H1 (cell line): ENCODE measurements at regions not wholly inside any gene's neighbourhood (a gene's known extent, or its start where the extent isn't known, plus 50 kb on each side); places are given as distances from the start of the nearest gene placed in this dataset.
A peak's percentile ranks its signal among the peaks of the same experiment; 100 is the strongest.

ENCODE experiments used
- CTCF ChIA-PET: fragments of 300-600 bp; sonication (Branson Sonifier 250); formaldehyde crosslinking; loops from one replicate; lab custom pipeline; 2021; ENCODE audit not compliant: partially characterized antibody; lab: Charles Lee
- POLR2A ChIA-PET: fragments of 300-600 bp; sonication (Branson Sonifier 250); formaldehyde crosslinking; loops from one replicate; lab custom pipeline; 2021; ENCODE audit warnings: inconsistent platforms; ENCODE audit not compliant: partially characterized antibody; lab: Charles Lee
- DNase-seq, 2 experiments: peaks; one replicate each; pipeline versions ENCODE4 v3.0.0 to v3.0.0-alpha.2; 2010 to 2022; ENCODE audit warnings: low spot score in 2 of 2, low read depth in 1 of 2, mixed read lengths in 1 of 2
- FAIRE-seq: peaks from 2 replicates; lab custom pipeline; 2011; peaks lifted over from hg19 to GRCh38; lab: Jason Lieb, UNC
- H2AFZ ChIP-seq: 2 replicates; pipeline ENCODE4 v1.8.1; 2012; ENCODE audit warnings: low read length, inconsistent platforms
- H2AK5ac ChIP-seq: 2 replicates; pipeline ENCODE4 v1.6.1; 2013; ENCODE audit warnings: low read depth, low read length
- H2BK120ac ChIP-seq: replicated peaks from 2 replicates; pipeline ENCODE3; 2013; ENCODE audit warnings: low read depth, low read length, inconsistent platforms
- H2BK12ac ChIP-seq: 2 replicates; pipeline ENCODE4 v1.6.1; 2013; ENCODE audit warnings: low read depth, low read length
- H2BK15ac ChIP-seq: 2 replicates; pipeline ENCODE4 v1.6.1; 2013; ENCODE audit warnings: low read length
- H2BK20ac ChIP-seq: 2 replicates; pipeline ENCODE4 v1.6.1; 2013; ENCODE audit warnings: low read length
- H2BK5ac ChIP-seq: 2 replicates; pipeline ENCODE4 v1.6.1; 2013; ENCODE audit warnings: low read depth, low read length
- H3K14ac ChIP-seq: 2 replicates; pipeline ENCODE4 v1.6.1; 2013; ENCODE audit warnings: inconsistent platforms; ENCODE audit not compliant: insufficient read length
- H3K18ac ChIP-seq: 2 replicates; pipeline ENCODE4 v1.6.1; 2013; ENCODE audit warnings: low read length; ENCODE audit errors: extremely low read depth
- H3K23ac ChIP-seq: 2 replicates; pipeline ENCODE4 v1.6.1; 2013; ENCODE audit warnings: inconsistent platforms; ENCODE audit not compliant: insufficient read length
- H3K23me2 ChIP-seq: 2 replicates; pipeline ENCODE4 v1.6.1; 2013; ENCODE audit warnings: low read depth, low read length
- H3K27ac ChIP-seq: 2 replicates; pipeline ENCODE4 v1.6.1; 2011; ENCODE audit warnings: low read depth, low read length, inconsistent platforms
- H3K27me3 ChIP-seq, 4 experiments: replicated peaks in 1 of 4; 1 replicate in 1 of 4; 2 replicates in 3 of 4; pipeline versions ENCODE4 v1.6.1 to v1.8.1; 2011 to 2013; ENCODE audit warnings: low read length in 3 of 4, mild to moderate bottlenecking in 3 of 4, inconsistent platforms in 2 of 4, mixed read lengths in 2 of 4, moderate library complexity in 1 of 4; ENCODE audit not compliant: control insufficient read depth in 3 of 4, insufficient read depth in 3 of 4; ENCODE audit errors: extremely low read depth in 1 of 4
- H3K36me3 ChIP-seq, 4 experiments: 2 replicates each; pipeline versions ENCODE4 v1.6.1 to v1.8.1; 2011 to 2013; ENCODE audit warnings: mild to moderate bottlenecking in 4 of 4, low read length in 3 of 4, moderate library complexity in 2 of 4, control low read depth in 1 of 4, inconsistent platforms in 1 of 4; ENCODE audit not compliant: insufficient read depth in 4 of 4, control insufficient read depth in 2 of 4
- H3K4ac ChIP-seq: replicated peaks from 2 replicates; pipeline ENCODE3; 2013; ENCODE audit warnings: low read length, low read depth, mixed read lengths, inconsistent platforms; ENCODE audit not compliant: insufficient read length
- H3K4me1 ChIP-seq, 4 experiments: replicated peaks in 1 of 4; 1 replicate in 1 of 4; 2 replicates in 3 of 4; pipeline versions ENCODE4 v1.6.1 to v1.8.1; 2011 to 2013; ENCODE audit warnings: low read length in 3 of 4, inconsistent platforms in 2 of 4, mixed read lengths in 1 of 4; ENCODE audit not compliant: insufficient read depth in 4 of 4, control insufficient read depth in 3 of 4
- H3K4me2 ChIP-seq, 2 experiments: 2 replicates each; pipeline versions ENCODE4 v1.6.1 to v1.8.1; 2011 to 2013; ENCODE audit warnings: low read depth in 2 of 2, low read length in 2 of 2, control low read depth in 1 of 2, inconsistent platforms in 1 of 2, mild to moderate bottlenecking in 1 of 2; ENCODE audit not compliant: insufficient read depth in 1 of 2
- H3K4me3 ChIP-seq, 4 experiments: fragments of 200-600, 300-600 bp in 1 of 4; sonication (generic), shearing (Covaris generic), sonication (Bioruptor Twin) in 1 of 4; 2 replicates each; pipeline versions ENCODE4 v1.5.1 to v1.8.1; 2011 to 2016; ENCODE audit warnings: low read length in 4 of 4, low read depth in 3 of 4, control low read depth in 2 of 4, inconsistent platforms in 2 of 4, mild to moderate bottlenecking in 2 of 4, mixed read lengths in 1 of 4, moderate library complexity in 1 of 4; ENCODE audit not compliant: insufficient read depth in 2 of 4; ENCODE audit errors: extremely low read depth in 1 of 4
- H3K56ac ChIP-seq: replicated peaks from 2 replicates; pipeline ENCODE3; 2013; ENCODE audit warnings: low read depth, mild to moderate bottlenecking, mixed read lengths, low read length, inconsistent platforms; ENCODE audit not compliant: insufficient read length
- H3K79me1 ChIP-seq: 2 replicates; pipeline ENCODE4 v1.6.1; 2013; ENCODE audit warnings: low read depth, low read length, control low read depth
- H3K79me2 ChIP-seq, 2 experiments: 2 replicates each; pipeline versions ENCODE4 v1.6.1 to v1.8.1; 2012 to 2013; ENCODE audit warnings: low read length in 2 of 2, mild to moderate bottlenecking in 2 of 2, inconsistent platforms in 1 of 2; ENCODE audit not compliant: insufficient read depth in 2 of 2, control insufficient read depth in 1 of 2
- H3K9ac ChIP-seq, 4 experiments: replicated peaks in 1 of 4; 1 replicate in 1 of 4; 2 replicates in 3 of 4; pipeline versions ENCODE4 v1.6.1 to v1.8.1; 2011 to 2013; ENCODE audit warnings: low read depth in 3 of 4, low read length in 3 of 4, control low read depth in 2 of 4, mild to moderate bottlenecking in 2 of 4, moderate library complexity in 2 of 4, inconsistent platforms in 1 of 4; ENCODE audit errors: extremely low read depth in 1 of 4
- H3K9me3 ChIP-seq, 2 experiments: 2 replicates each; pipeline versions ENCODE4 v1.6.1 to v1.8.1; 2012 to 2013; ENCODE audit warnings: mild to moderate bottlenecking in 2 of 2, moderate library complexity in 2 of 2, control low read depth in 1 of 2, inconsistent platforms in 1 of 2, low read depth in 1 of 2, low read length in 1 of 2, mixed read lengths in 1 of 2; ENCODE audit not compliant: insufficient read depth in 2 of 2
- H4K20me1 ChIP-seq, 2 experiments: replicated peaks in 1 of 2; 2 replicates each; pipeline versions ENCODE3 to v1.8.1; 2011 to 2013; ENCODE audit warnings: inconsistent platforms in 2 of 2, low read length in 2 of 2, mild to moderate bottlenecking in 1 of 2; ENCODE audit not compliant: insufficient read depth in 2 of 2, control insufficient read depth in 1 of 2
- H4K5ac ChIP-seq: 2 replicates; pipeline ENCODE4 v1.6.1; 2013; ENCODE audit warnings: low read length, low read depth, mixed read lengths, inconsistent platforms; ENCODE audit not compliant: insufficient read length
- H4K8ac ChIP-seq: 2 replicates; pipeline ENCODE4 v1.8.0; 2013; ENCODE audit warnings: mild to moderate bottlenecking, moderate library complexity, low read length, inconsistent platforms; ENCODE audit not compliant: insufficient read depth; ENCODE audit errors: extremely low read depth
- H4K91ac ChIP-seq: replicated peaks from 2 replicates; pipeline ENCODE3; 2013; ENCODE audit warnings: low read length, mixed read lengths, inconsistent platforms; ENCODE audit not compliant: insufficient read length
- CHD1 ChIP-seq: IDR thresholded peaks from 2 replicates; pipeline ENCODE4 v1.6.1; 2012; ENCODE audit warnings: low read depth, low read length, improper control_type of control experiment
- GTF2F1 ChIP-seq: IDR thresholded peaks from 2 replicates; pipeline ENCODE4 v1.6.1; 2012; ENCODE audit warnings: low read depth, low read length, improper control_type of control experiment, borderline replicate concordance
- HDAC2 ChIP-seq, 2 experiments: fragments of 300-600 bp in 1 of 2; sonication (generic) in 1 of 2; IDR thresholded peaks; 2 replicates each; pipeline ENCODE4 v1.6.1; 2011 to 2012; ENCODE audit warnings: low read depth in 2 of 2, low read length in 2 of 2, mild to moderate bottlenecking in 2 of 2, moderate library complexity in 2 of 2, borderline replicate concordance in 1 of 2, inconsistent platforms in 1 of 2
- SP2 ChIP-seq: IDR thresholded peaks from 2 replicates; pipeline ENCODE4 v1.6.1; 2012; ENCODE audit warnings: mild to moderate bottlenecking, low read length, inconsistent platforms
- TAF1 ChIP-seq: IDR thresholded peaks from 2 replicates; pipeline ENCODE4 v1.6.1; 2011; ENCODE audit warnings: mild to moderate bottlenecking, low read depth, low read length
- TAF7 ChIP-seq: optimal IDR thresholded peaks from 2 replicates; pipeline ENCODE3; 2011; ENCODE audit warnings: low read depth, mild to moderate bottlenecking, inconsistent platforms, low read length, moderate library complexity, borderline replicate concordance
- TEAD4 ChIP-seq: IDR thresholded peaks from 2 replicates; pipeline ENCODE4 v1.6.1; 2012; ENCODE audit warnings: low read depth, low read length, inconsistent platforms, mixed read lengths
- WGBS, 2 experiments: shearing (Covaris generic) in 1 of 2; methylation state at CpG; one replicate each; pipeline versions ENCODE4 v1.1.6 to v1.1.7; 2013 to 2015; ENCODE audit warnings: low lambda C conversion rate in 2 of 2, mixed read lengths in 2 of 2, inconsistent platforms in 1 of 2, low coverage in 1 of 2, missing lambda C conversion rate in 1 of 2; ENCODE audit not compliant: insufficient replicate concordance in 2 of 2, insufficient coverage in 1 of 2, insufficient read length in 1 of 2; ENCODE audit errors: extremely low coverage in 1 of 2, missing lambda C conversion rate in 1 of 2; 5-methylcytosine and 5-hydroxymethylcytosine counted together

DNA sequence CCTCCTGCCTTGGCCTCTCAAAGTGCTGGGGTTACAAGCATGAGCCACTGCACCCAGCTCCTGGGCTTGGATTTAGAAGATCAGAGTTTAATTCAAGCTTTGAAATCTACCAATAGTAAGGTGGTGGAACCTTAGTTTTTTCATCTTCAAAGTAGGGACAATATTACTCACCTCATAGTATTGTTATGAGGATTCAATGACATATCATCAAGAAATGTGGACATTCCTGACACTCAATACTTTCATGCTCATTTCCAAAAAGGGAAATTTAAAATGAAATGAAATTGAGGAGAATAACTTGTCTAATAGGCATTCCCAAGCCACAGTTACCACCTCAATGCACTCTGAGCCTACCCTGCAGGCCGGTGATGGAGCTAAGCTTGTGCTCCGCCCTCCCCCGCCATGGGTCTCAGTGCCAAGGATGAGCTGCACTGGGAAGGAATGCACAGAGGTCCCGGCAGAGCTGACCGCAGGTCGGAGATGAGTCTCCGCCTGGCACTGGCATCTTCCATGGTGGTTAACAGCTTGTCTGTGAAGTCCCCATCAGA is 56.5 kb upstream of the BCAR3 start:
- no peak overlapping the region for H4K5ac ChIP-seq
- H3K23me2 ChIP-seq = no peaks in the 10 kb centered on the region
- no peak overlapping the region for H3K4ac ChIP-seq
- no peak overlapping the region for H2BK15ac ChIP-seq
- peak overlapping the region; percentile 12 for H4K8ac ChIP-seq
- CTCF ChIA-PET = interaction anchor here (0.8 to 5.4 kb wide), 6 partner anchors 14 to 109 kb away, joined by 3 to 41 read pairs (median 6); no protein-coding TSS in a partner anchor
- no peaks in the 10 kb centered on the region for H4K20me1 ChIP-seq
- no peak for FAIRE-seq
- H3K9me3 ChIP-seq = no peaks in the 10 kb centered on the region
- H3K36me3 ChIP-seq = no peaks in the 10 kb centered on the region
- 92% methylated on average over 7 of the region's 7 CpGs; no CpG with 5 or more reads in 1 of the 2 experiments for WGBS, 2 experiments
- H3K23ac ChIP-seq = no peak overlapping the region
- H3K4me3 ChIP-seq = no peak overlapping the region
- H3K27ac ChIP-seq = no peak overlapping the region
- H2BK5ac ChIP-seq = no peak overlapping the region
- no peak overlapping the region for H2AFZ ChIP-seq
- no peak overlapping the region for H4K91ac ChIP-seq
- no peaks in the 10 kb centered on the region for H3K79me2 ChIP-seq
- no peak overlapping the region for H2BK20ac ChIP-seq
- H3K14ac ChIP-seq = no peak overlapping the region
- no peak for DNase-seq
- H3K4me2 ChIP-seq = no peak overlapping the region
- H3K4me1 ChIP-seq = peaks cover 0 to 3% (median 1%) of the 10 kb centered on the region in 4 experiments; a peak in 1 of 7 replicates
- no peak overlapping the region for H3K9ac ChIP-seq
- no peak overlapping the region for H2BK120ac ChIP-seq
- no peak for TF ChIP-seq CHD1
- TF ChIP-seq TEAD4 = no peak
- no peak for TF ChIP-seq SP2
- no peak for TF ChIP-seq GTF2F1
- TF ChIP-seq TAF1 = no peak
- no peak for TF ChIP-seq TAF7
- TF ChIP-seq HDAC2 (IDR thresholded peaks at IDR 0.05; ENCODE audit: borderline replicate concordance in 1 of 2, low read depth in 2 of 2, low read length in 2 of 2) = no peak
- TF ChIP-seq, all 59 proteins: peak for 0
- POLR2A ChIA-PET = no interaction called here
- Histone ChIP-seq H3K27me3 (peaks cover 0 to 2% (median 0%) of the 10 kb centered on the region in 4 experiments; a peak in 1 of 7 replicates), H2BK12ac (no peak overlapping the region), H2AK5ac (no peak overlapping the region), H3K56ac (no peak overlapping the region), H3K79me1 (no peaks in the 10 kb centered on the region), H3K18ac (no peak overlapping the region)
